VCaP (cell line): ENCODE measurements at regions not wholly inside any gene's neighbourhood (a gene's known extent, or its start where the extent isn't known, plus 50 kb on each side); places are given as distances from the start of the nearest gene placed in this dataset.

Experiments used
- H3K27ac ChIP-seq: fragments of 450-650 bp; 2 replicates; pipeline ENCODE4 v1.5.1; 2017
- TF ChIP-seq, protein P1 (sequence below): fragments of 450-650 bp; conservative IDR thresholded peaks from 2 replicates; pipeline ENCODE4 v1.5.1; 2017; ENCODE audit warnings: mild to moderate bottlenecking, moderate library complexity

- TF ChIP-seq, protein P1, sequence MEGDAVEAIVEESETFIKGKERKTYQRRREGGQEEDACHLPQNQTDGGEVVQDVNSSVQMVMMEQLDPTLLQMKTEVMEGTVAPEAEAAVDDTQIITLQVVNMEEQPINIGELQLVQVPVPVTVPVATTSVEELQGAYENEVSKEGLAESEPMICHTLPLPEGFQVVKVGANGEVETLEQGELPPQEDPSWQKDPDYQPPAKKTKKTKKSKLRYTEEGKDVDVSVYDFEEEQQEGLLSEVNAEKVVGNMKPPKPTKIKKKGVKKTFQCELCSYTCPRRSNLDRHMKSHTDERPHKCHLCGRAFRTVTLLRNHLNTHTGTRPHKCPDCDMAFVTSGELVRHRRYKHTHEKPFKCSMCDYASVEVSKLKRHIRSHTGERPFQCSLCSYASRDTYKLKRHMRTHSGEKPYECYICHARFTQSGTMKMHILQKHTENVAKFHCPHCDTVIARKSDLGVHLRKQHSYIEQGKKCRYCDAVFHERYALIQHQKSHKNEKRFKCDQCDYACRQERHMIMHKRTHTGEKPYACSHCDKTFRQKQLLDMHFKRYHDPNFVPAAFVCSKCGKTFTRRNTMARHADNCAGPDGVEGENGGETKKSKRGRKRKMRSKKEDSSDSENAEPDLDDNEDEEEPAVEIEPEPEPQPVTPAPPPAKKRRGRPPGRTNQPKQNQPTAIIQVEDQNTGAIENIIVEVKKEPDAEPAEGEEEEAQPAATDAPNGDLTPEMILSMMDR = no peak
- H3K27ac ChIP-seq = peak overlapping the region; percentile 57
Observed at GRCh38 chr1:60547821-60548220, 474.3 kb upstream of the C1orf87 start.

DNA sequence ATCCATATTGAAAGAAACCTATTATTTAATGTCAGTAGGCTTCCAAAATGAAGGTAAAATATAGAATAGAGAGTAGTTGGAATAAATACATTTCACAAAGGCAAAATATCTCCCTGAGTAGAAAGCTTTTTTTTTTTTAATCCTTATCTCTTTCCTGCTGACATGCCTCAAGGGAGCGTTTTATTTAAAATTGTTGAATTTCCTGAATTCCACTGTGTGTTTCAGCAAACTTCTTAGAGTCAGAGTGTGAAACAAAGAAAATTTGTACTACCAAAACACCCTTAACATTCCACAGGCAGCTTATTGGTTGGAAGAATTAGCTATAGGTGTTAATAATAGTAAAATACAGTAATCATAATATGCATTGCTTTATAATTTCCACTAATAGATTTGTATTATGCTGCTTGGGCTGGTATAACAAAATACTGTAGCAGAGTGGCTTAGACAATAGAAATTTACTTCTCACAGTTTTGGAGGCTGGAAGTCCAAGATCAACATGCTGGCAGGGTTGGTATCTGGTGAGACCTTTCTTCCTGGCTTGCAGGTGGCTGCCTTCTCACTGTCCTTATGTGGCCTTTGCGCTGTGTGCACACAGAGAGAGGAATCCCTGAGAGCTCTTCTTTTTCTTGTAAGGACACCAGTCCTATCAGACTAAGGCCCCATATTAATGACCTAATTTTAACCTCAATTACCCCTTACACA, 468.4 kb upstream of the C1orf87 start:
- TF ChIP-seq, protein P1 = no peak
- H3K27ac ChIP-seq = no peak overlapping the region

DNA sequence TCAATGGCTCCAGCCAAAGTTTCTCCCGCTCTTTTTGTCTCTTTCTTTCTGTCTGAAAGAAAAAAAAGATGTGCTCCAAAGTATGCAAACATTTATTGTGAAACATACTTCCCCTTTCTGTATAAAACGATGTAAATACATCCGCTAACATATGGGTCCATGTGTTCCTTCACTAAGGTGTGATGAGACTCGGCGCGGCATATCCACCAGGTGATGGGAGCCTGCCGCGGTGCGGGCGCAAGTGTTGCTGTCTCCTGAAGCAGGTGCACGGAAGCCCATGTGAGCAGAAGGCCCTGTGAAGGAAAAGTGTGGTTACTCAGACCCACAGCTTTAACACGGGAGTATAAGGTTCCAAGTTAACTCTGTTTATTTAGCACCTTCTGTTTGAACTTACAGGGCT, 466.6 kb upstream of the C1orf87 start:
- TF ChIP-seq, protein P1 = no peak
- H3K27ac ChIP-seq = no peak overlapping the region

DNA sequence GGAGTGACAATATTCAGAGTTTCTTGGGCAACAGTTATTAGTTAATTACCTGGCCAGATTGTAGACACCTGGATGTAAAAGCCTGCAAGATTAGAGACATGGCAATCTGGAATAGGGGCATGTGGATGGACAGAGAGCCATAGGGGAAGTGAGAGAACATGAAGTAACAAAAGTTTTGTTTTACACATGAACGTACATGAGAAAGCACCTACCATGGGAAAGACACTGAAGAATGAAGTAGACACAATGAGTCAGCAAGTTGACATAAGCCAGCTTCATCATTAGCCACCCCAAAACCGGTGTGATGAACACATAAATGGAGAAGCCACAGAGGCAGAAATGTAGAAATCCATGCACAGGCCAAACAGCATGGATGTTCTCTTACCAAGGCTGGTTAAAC, 462.1 kb upstream of the C1orf87 start:
- H3K27ac ChIP-seq = no peak overlapping the region
- TF ChIP-seq, protein P1 = no peak

- TF ChIP-seq, protein P1 = no peak
- no peak overlapping the region for H3K27ac ChIP-seq
Observed at GRCh38 chr1:60527567-60527966, 454.0 kb upstream of the C1orf87 start.

DNA sequence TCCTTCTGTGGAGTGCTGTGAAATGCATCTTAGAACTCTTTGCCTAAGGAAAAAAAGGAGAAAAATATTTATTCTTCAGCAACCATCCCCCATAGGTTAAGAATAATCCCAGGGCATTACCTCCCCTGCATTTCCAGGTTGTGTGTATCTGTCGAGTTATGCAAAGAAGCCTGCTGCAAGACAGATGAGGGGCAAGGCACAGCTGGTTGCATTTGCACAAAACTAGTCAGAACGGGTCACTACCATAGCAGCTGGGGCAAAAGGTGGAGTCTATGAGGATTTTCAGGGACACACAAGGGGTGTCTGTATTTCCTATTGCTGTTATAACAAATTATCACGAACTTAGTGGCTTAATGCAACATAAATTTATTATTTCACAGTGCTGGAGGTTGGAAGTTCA, 443.4 kb upstream of the C1orf87 start:
- TF ChIP-seq, protein P1 = no peak
- H3K27ac ChIP-seq = no peak overlapping the region

- TF ChIP-seq, protein P1 = no peak
Observed at GRCh38 chr1:60510162-60510561, 436.6 kb upstream of the C1orf87 start.

More at GRCh38 chr1:60510162-60510561, 436.6 kb upstream of the C1orf87 start:
- no peak overlapping the region for H3K27ac ChIP-seq
